ENCODE measurements at regions not wholly inside any gene's neighbourhood (a gene's known extent, or its start where the extent isn't known, plus 50 kb on each side); places are given as distances from the start of the nearest gene placed in this dataset.

DNA sequence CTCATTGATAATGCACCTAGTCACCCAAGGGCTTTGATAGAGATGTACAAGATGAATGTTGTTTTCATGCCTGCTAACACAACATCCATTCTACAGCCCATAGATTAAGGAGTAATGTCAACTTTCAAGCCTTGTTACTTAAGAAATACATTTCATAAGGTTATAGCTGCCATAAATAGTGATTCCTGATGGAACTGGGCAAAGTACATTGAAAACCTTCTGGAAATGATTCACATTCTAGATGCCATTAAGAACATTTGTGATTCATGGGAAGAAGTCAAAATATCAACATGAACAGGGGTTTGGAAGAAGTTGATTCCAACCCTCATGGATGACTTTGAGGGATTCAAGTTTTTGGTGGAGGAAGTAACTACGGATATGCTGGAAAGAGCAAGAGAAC is 135.2 kb downstream of the TLE3 start:
- DNase-seq: no peak

DNA sequence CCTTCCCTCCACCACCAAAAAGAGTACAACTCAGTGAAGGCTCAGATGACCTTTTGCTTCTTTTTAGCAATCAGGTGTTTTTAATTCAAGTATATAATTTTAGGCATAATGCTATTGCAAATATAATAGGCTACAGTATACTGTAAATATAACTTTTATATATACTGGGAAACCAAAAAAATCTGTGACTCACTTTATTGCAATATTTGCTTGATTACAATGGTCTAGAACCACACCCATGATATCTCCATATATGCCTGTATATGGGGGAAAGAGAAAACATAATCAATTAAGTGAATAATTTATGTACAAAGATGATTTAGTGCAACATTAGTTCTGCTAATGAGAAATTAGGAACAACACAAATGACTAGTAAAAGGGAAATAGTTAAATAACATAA is 134.3 kb downstream of the TLE3 start:
- no peak for DNase-seq

DNA sequence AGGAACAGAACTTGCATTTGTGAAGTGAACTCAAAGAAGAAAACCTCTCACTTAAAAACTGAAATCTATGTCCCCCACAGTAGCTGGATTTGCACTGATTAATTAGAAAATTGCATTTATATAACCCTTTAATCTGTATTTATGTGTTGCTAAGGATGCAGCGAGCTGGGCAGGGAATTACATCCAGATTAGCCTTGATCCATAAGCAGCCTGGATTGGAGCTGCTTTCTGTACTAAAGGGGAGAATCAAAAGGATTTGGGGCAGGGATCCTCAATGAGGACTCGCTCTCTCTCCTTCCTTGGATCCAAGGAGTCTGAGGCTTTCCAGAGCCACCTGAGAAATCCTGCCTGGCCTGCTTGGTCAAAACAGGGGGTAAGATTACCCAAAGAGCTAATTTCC is 125.9 kb downstream of the TLE3 start:
- DNase-seq: no peak

GRCh38 chr15:69972436-69972835 is 125.3 kb downstream of the TLE3 start:
- DNase-seq: no peak

- no peak for DNase-seq
Measured at GRCh38 chr15:69973102-69973714, 124.5 kb downstream of the TLE3 start.

- no peak for DNase-seq
Measured at GRCh38 chr15:69973880-69974279, 123.8 kb downstream of the TLE3 start.

- DNase-seq: no peak
Measured at GRCh38 chr15:69974321-69974720, 123.4 kb downstream of the TLE3 start.

GRCh38 chr15:69976366-69976994 is 121.2 kb downstream of the TLE3 start:
- DNase-seq: peak in 1 of 56 donors; percentile 3

- no peak for DNase-seq
Measured at GRCh38 chr15:69978603-69979002, 119.1 kb downstream of the TLE3 start.

DNA sequence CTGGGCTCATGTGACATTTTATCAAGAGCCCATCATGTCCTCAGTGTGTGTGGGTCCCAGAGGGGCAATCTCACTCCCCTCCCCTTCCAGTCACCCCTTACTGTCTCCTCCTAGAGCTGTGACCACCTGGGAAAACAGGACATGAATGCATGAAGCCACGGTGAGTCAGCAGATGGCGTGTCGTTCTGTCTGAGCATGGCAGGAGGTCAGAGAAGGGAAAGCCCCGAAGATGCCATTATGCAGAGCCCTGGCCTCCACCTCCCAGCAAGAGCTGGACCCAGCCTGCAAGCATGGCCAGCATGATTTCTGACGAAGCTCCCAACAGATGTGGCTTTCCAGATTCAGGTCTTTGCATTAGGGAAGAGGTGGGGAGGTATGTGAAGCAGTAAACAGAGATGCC is 118.5 kb downstream of the TLE3 start:
- DNase-seq: no peak

DNA sequence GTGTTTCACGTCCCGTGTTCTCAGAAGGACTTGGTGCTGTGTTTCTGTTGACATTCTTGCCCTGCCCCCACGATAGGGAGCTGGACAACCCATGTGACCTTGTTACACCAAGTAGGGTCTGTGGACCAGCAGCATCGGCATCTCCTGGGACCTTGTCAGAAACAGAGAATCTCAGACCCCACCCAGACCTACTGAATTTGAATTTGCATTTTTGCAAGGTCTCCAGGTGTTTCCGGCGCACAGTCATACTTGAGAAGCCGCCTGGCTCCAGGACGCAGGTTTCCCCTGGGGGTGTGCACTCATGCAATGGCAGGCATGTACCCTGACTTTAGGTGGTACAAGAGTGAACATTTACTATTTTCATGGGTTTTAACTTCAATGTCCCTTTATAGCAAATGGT is 117.9 kb downstream of the TLE3 start:
- DNase-seq: no peak

GRCh38 chr15:69980341-69981059 is 117.2 kb downstream of the TLE3 start:
- DNase-seq: no peak

- no peak for DNase-seq
Measured at GRCh38 chr15:69982037-69982436, 115.7 kb downstream of the TLE3 start.

- DNase-seq: no peak
Measured at GRCh38 chr15:69983696-69984265, 113.9 kb downstream of the TLE3 start.

GRCh38 chr15:69987492-69988489 is 109.9 kb downstream of the TLE3 start:
- no peak for DNase-seq

DNA sequence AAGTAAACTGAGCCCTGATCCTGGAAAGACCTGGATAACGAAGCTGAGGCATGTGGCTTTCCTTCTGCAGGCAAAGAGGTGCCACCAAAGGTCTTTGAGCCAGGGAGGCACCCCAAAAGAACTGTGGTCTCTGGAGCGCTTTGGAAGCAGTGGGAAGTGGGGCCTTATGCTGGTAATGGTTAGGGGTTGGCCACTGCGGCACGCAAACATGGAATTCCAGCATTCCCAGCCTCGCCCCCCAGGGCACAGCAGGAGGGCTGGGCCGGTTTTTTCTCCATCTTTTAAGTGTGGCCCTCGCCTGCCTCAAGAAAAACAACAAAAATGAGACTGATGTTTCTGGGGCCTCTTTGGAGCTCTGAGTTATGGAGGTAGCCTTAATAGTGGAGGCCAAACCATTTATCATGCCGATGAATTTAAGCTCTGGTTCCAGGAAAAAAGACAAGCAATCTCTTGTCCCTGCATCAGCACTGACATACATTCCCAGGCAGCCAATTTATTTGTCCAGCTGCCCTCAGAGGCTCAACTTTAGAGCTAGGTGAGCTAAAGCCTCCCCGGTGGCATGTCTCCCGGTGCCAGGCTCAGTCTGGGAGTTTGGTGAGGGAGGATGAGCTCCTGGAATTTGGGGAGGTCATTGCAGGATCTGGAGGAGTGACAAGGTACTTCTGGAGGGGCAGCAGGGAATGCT is 109.0 kb downstream of the TLE3 start:
- DNase-seq: no peak

- DNase-seq: no peak
Measured at GRCh38 chr15:69990566-69991421, 106.9 kb downstream of the TLE3 start.

GRCh38 chr15:69991551-69991980 is 106.2 kb downstream of the TLE3 start:
- DNase-seq: no peak

GRCh38 chr15:69992348-69992747 is 105.4 kb downstream of the TLE3 start:
- DNase-seq: no peak

Data from nucleus accumbens (tissue), 56 donors.